GM23338 (cell line): ENCODE measurements at regions not wholly inside any gene's neighbourhood (a gene's known extent, or its start where the extent isn't known, plus 50 kb on each side); places are given as distances from the start of the nearest gene placed in this dataset.

Experiments used
- ATAC-seq: fragments of 200-7000 bp; cut with Tn5 transposase; 3 replicates; pipeline ENCODE4 v1.9.1; 2020
- DNase-seq: peaks from one replicate; pipeline ENCODE4 v3.0.0-alpha.2; 2015; ENCODE audit warnings: low spot score
- H2AFZ ChIP-seq: fragments of 200-600 bp; sonication (generic); 2 replicates; pipeline ENCODE4 v1.8.0; 2016; ENCODE audit warnings: antibody characterized with exemption, mild to moderate bottlenecking, moderate library complexity
- H3F3A ChIP-seq: fragments of 200-600 bp; sonication (generic); replicated peaks from 2 replicates; pipeline ENCODE4 v1.8.0; 2017; ENCODE audit warnings: antibody characterized with exemption, mixed run types, low read depth
- H3K27ac ChIP-seq: fragments of 200-600 bp; sonication (generic); 2 replicates; pipeline ENCODE4 v1.6.1; 2016; ENCODE audit warnings: low read depth
- H3K27me3 ChIP-seq: fragments of 200-600 bp; sonication (generic); 2 replicates; pipeline ENCODE4 v1.8.0; 2016; ENCODE audit warnings: mild to moderate bottlenecking, mixed run types, moderate library complexity; ENCODE audit not compliant: insufficient read depth
- H3K36me3 ChIP-seq: fragments of 200-600 bp; sonication (generic); 2 replicates; pipeline ENCODE4 v1.8.0; 2016; ENCODE audit warnings: mild to moderate bottlenecking; ENCODE audit not compliant: insufficient read depth
- H3K4me1 ChIP-seq: fragments of 200-600 bp; sonication (generic); 2 replicates; pipeline ENCODE4 v1.8.0; 2016; ENCODE audit warnings: mild to moderate bottlenecking, moderate library complexity; ENCODE audit not compliant: insufficient read depth
- H3K4me2 ChIP-seq: fragments of 200-600 bp; sonication (generic); 2 replicates; pipeline ENCODE4 v1.7.1; 2017; ENCODE audit warnings: mixed run types
- H3K4me3 ChIP-seq: fragments of 200-600 bp; sonication (generic); 2 replicates; pipeline ENCODE4 v1.6.1; 2016; ENCODE audit warnings: mixed run types
- H3K79me2 ChIP-seq: fragments of 200-600 bp; sonication (generic); replicated peaks from 2 replicates; pipeline ENCODE4 v1.8.0; 2017; ENCODE audit warnings: mild to moderate bottlenecking; ENCODE audit not compliant: insufficient read depth
- H3K9me2 ChIP-seq: fragments of 200-600 bp; sonication (generic); 2 replicates; pipeline ENCODE4 v1.8.0; 2017; ENCODE audit not compliant: insufficient read depth
- H4K20me1 ChIP-seq: fragments of 200-600 bp; sonication (generic); replicated peaks from 2 replicates; pipeline ENCODE4 v1.8.0; 2017; ENCODE audit warnings: mild to moderate bottlenecking; ENCODE audit not compliant: insufficient read depth
- H3K27ac Mint-ChIP-seq: 2 replicates; pipeline ENCODE4 v1.8.0; 2020; ENCODE audit warnings: inconsistent platforms, mild to moderate bottlenecking, moderate library complexity, mixed read lengths
- H3K27me3 Mint-ChIP-seq: 3 replicates; pipeline ENCODE4 v1.8.0; 2022; ENCODE audit warnings: low read depth, mild to moderate bottlenecking, moderate library complexity, mixed read lengths, inconsistent platforms; ENCODE audit not compliant: insufficient read depth, poor library complexity
- H3K36me3 Mint-ChIP-seq: 3 replicates; pipeline ENCODE4 v1.8.0; 2021; ENCODE audit warnings: low read depth, mild to moderate bottlenecking, inconsistent platforms, moderate library complexity, mixed read lengths
- H3K4me1 Mint-ChIP-seq: 3 replicates; pipeline ENCODE4 v1.8.0; 2020; ENCODE audit warnings: mild to moderate bottlenecking, inconsistent platforms, mixed read lengths
- H3K4me3 Mint-ChIP-seq: 3 replicates; pipeline ENCODE4 v1.8.0; 2021; ENCODE audit warnings: moderate library complexity, mild to moderate bottlenecking, inconsistent platforms, mixed read lengths
- H3K9me3 Mint-ChIP-seq: 3 replicates; pipeline ENCODE4 v1.8.0; 2020; ENCODE audit warnings: moderate library complexity, mild to moderate bottlenecking, inconsistent platforms, mixed read lengths
- CREB1 ChIP-seq: fragments of 250-450 bp; sonication (Bioruptor Pico); IDR thresholded peaks from 2 replicates; pipeline ENCODE4 v1.5.0; 2020; ENCODE audit warnings: low read depth, mild to moderate bottlenecking, moderate library complexity
- EZH2 ChIP-seq: fragments of 200-600 bp; sonication (generic); IDR thresholded peaks from one replicate; pipeline ENCODE4 v1.8.0; 2017; ENCODE audit warnings: antibody characterized with exemption, mild to moderate bottlenecking, low read depth; ENCODE audit not compliant: unreplicated experiment
- EZH2phosphoT487 ChIP-seq: fragments of 200-600 bp; sonication (generic); IDR thresholded peaks from one replicate; pipeline ENCODE4 v1.8.1; 2018; ENCODE audit warnings: antibody characterized with exemption; ENCODE audit not compliant: unreplicated experiment
- JUNB ChIP-seq: IDR thresholded peaks from one replicate; pipeline ENCODE4 v1.6.1; 2016; ENCODE audit warnings: antibody characterized with exemption; ENCODE audit not compliant: unreplicated experiment
- NANOG ChIP-seq: IDR thresholded peaks from 2 replicates; pipeline ENCODE4 v1.6.1; 2016; ENCODE audit warnings: antibody characterized with exemption, borderline replicate concordance
- STAT1 ChIP-seq: IDR thresholded peaks from one replicate; pipeline ENCODE4 v1.6.1; 2016; ENCODE audit warnings: antibody characterized with exemption; ENCODE audit not compliant: unreplicated experiment
- ZNF114 ChIP-seq: fragments of 250-450 bp; sonication (Bioruptor Pico); IDR thresholded peaks from 2 replicates; pipeline ENCODE4 v1.5.0; 2020; ENCODE audit warnings: mild to moderate bottlenecking, moderate library complexity
- ZNF331 ChIP-seq: fragments of 250-450 bp; sonication (Bioruptor Pico); IDR thresholded peaks from 2 replicates; pipeline ENCODE4 v1.5.0; 2020; ENCODE audit warnings: low read depth, mild to moderate bottlenecking, moderate library complexity
- TF ChIP-seq, protein P1 (sequence below): fragments of 250-450 bp; sonication (Bioruptor Pico); IDR thresholded peaks from 2 replicates; pipeline ENCODE4 v1.5.0; 2020; ENCODE audit warnings: mild to moderate bottlenecking, moderate library complexity

DNA sequence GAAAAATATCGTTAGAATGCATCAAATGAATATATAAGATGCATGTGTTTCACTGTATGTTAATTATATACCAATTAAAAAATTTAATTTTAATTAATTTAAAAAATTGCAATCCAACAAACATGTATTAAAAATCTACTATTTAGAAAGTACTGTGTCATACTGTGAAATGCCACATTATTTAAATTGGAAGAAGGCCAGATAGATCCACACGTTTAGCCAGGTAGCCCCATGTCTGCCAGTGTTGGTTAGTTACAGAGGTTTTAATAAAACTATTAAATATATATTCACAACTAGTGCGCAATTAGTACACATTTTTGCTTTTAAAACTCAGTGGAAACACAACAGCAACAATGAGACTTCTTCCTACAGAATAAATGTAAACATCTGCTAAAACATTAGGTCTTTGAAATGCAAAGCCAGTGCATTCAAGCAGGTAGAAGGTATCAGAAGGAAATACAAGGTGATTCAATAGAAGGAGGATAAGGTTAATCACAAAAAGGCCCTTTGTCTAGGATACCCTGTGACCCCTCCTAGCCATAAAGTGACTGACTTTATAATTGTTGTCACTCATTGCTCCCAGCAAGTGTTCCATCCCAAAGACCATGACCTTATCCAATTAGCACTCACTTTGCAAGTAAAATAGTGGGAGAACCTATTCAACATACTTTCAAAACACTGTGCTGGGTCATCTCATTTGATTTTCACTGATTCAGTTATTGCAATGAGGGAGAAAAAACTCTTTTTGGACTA lies 211.5 kb downstream of the TTLL7 start:
- no peaks in the 10 kb centered on the region for H3F3A ChIP-seq
- no peak overlapping the region for H3K4me3 ChIP-seq
- no peak overlapping the region for H3K27ac ChIP-seq
- no peaks in the 10 kb centered on the region for H3K79me2 ChIP-seq
- no peaks in the 10 kb centered on the region for H3K27me3 ChIP-seq
- no peaks in the 10 kb centered on the region for H4K20me1 ChIP-seq
- H2AFZ ChIP-seq, result no peak overlapping the region
- H3K36me3 Mint-ChIP-seq, result no peaks in the 10 kb centered on the region
- DNase-seq (peak; percentile 20), ATAC-seq (peak; percentile 83)
- H3K4me1 ChIP-seq, result peaks cover 32% of the 10 kb centered on the region
- H3K27ac Mint-ChIP-seq, result no peak overlapping the region; the same call in 1 of the 2 replicates
- no peaks in the 10 kb centered on the region for H3K27me3 Mint-ChIP-seq
- TF ChIP-seq ZNF114 (CRISPR knock-in tag) (no peak), NANOG (0 out of 2 replicates have a peak, but pooled peaks have one; percentile 24)
- H3K9me3 Mint-ChIP-seq, result 0 out of 3 replicates have a peak, but pooled peaks cover 4% of the 10 kb centered on the region
- H3K4me3 Mint-ChIP-seq, result no peak overlapping the region
- peaks cover 16% of the 10 kb centered on the region for H3K4me1 Mint-ChIP-seq
- H3K4me2 ChIP-seq, result peak overlapping the region; percentile 33; the same call in 1 of the 2 replicates
- H3K36me3 ChIP-seq, result no peaks in the 10 kb centered on the region
- peaks cover 6% of the 10 kb centered on the region; the same call in 1 of the 2 replicates for H3K9me2 ChIP-seq

DNA sequence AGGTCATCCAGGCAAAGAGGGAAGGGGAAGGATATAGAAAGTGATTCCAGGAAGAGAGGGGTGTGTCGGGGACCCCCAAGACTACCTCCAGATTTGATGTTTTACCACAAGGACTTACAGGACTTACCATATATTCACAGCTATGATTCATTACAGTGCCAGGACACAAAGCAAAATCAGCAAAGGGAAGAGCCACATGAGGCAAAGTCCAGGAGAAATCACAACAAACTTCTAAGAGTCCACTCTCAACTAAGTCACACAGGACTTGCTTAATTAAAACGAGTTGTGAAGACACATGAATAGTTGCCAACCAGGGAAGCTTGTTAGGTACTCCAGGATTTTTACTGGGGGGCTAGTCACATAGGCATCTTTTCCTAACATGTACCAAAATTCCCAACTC lies 217.3 kb downstream of the TTLL7 start:
- Histone ChIP-seq H3K27me3 (no peaks in the 10 kb centered on the region), H3K4me2 (no peak overlapping the region), H2AFZ (no peak overlapping the region), H3F3A (no peaks in the 10 kb centered on the region), H4K20me1 (no peaks in the 10 kb centered on the region), H3K36me3 (no peaks in the 10 kb centered on the region), H3K79me2 (no peaks in the 10 kb centered on the region), H3K4me1 (peaks cover 28% of the 10 kb centered on the region), H3K9me2 (no peaks in the 10 kb centered on the region), H3K4me3 (no peak overlapping the region), H3K27ac (no peak overlapping the region)
- TF ChIP-seq CREB1 (no peak), ZNF331 (CRISPR knock-in tag) (no peak), JUNB (no peak), EZH2 (no peak), STAT1 (no peak), EZH2phosphoT487 (no peak)
- TF ChIP-seq, protein P1, sequence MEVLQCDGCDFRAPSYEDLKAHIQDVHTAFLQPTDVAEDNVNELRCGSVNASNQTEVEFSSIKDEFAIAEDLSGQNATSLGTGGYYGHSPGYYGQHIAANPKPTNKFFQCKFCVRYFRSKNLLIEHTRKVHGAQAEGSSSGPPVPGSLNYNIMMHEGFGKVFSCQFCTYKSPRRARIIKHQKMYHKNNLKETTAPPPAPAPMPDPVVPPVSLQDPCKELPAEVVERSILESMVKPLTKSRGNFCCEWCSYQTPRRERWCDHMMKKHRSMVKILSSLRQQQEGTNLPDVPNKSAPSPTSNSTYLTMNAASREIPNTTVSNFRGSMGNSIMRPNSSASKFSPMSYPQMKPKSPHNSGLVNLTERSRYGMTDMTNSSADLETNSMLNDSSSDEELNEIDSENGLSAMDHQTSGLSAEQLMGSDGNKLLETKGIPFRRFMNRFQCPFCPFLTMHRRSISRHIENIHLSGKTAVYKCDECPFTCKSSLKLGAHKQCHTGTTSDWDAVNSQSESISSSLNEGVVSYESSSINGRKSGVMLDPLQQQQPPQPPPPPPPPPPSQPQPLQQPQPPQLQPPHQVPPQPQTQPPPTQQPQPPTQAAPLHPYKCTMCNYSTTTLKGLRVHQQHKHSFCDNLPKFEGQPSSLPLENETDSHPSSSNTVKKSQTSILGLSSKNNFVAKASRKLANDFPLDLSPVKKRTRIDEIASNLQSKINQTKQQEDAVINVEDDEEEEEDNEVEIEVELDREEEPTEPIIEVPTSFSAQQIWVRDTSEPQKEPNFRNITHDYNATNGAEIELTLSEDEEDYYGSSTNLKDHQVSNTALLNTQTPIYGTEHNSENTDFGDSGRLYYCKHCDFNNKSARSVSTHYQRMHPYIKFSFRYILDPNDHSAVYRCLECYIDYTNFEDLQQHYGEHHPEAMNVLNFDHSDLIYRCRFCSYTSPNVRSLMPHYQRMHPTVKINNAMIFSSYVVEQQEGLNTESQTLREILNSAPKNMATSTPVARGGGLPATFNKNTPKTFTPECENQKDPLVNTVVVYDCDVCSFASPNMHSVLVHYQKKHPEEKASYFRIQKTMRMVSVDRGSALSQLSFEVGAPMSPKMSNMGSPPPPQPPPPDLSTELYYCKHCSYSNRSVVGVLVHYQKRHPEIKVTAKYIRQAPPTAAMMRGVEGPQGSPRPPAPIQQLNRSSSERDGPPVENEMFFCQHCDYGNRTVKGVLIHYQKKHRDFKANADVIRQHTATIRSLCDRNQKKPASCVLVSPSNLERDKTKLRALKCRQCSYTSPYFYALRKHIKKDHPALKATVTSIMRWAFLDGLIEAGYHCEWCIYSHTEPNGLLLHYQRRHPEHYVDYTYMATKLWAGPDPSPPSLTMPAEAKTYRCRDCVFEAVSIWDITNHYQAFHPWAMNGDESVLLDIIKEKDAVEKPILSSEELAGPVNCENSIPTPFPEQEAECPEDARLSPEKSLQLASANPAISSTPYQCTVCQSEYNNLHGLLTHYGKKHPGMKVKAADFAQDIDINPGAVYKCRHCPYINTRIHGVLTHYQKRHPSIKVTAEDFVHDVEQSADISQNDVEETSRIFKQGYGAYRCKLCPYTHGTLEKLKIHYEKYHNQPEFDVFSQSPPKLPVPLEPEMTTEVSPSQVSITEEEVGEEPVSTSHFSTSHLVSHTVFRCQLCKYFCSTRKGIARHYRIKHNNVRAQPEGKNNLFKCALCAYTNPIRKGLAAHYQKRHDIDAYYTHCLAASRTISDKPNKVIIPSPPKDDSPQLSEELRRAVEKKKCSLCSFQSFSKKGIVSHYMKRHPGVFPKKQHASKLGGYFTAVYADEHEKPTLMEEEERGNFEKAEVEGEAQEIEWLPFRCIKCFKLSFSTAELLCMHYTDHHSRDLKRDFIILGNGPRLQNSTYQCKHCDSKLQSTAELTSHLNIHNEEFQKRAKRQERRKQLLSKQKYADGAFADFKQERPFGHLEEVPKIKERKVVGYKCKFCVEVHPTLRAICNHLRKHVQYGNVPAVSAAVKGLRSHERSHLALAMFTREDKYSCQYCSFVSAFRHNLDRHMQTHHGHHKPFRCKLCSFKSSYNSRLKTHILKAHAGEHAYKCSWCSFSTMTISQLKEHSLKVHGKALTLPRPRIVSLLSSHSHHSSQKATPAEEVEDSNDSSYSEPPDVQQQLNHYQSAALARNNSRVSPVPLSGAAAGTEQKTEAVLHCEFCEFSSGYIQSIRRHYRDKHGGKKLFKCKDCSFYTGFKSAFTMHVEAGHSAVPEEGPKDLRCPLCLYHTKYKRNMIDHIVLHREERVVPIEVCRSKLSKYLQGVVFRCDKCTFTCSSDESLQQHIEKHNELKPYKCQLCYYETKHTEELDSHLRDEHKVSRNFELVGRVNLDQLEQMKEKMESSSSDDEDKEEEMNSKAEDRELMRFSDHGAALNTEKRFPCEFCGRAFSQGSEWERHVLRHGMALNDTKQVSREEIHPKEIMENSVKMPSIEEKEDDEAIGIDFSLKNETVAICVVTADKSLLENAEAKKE, result no peak
- no peak for DNase-seq
- peaks cover 19% of the 10 kb centered on the region; the same call in 2 of the 3 replicates for H3K4me1 Mint-ChIP-seq
- no peak overlapping the region for H3K27ac Mint-ChIP-seq
- 0 out of 3 replicates have a peak, but pooled peaks cover 4% of the 10 kb centered on the region for H3K9me3 Mint-ChIP-seq
- H3K4me3 Mint-ChIP-seq, result no peak overlapping the region
- no peaks in the 10 kb centered on the region for H3K36me3 Mint-ChIP-seq
- H3K27me3 Mint-ChIP-seq, result peaks cover 2% of the 10 kb centered on the region
- ATAC-seq, result no peak
